ENCODE measurements at regions not wholly inside any gene's neighbourhood (a gene's known extent, or its start where the extent isn't known, plus 50 kb on each side); places are given as distances from the start of the nearest gene placed in this dataset.

- DNase-seq = no peak
These were observed 489.7 kb downstream of the CNTN3 start for GRCh38 chr3:74124782-74125181.

- DNase-seq = no peak
These were observed 492.2 kb downstream of the CNTN3 start for GRCh38 chr3:74122281-74122680.

- DNase-seq = no peak
These were observed 492.7 kb downstream of the CNTN3 start for GRCh38 chr3:74121761-74122160.

- no peak for DNase-seq
These were observed 494.5 kb upstream of the PDZRN3 start for GRCh38 chr3:74119221-74119620.

GRCh38 chr3:74115906-74116305 is 491.2 kb upstream of the PDZRN3 start:
- DNase-seq = no peak

- no peak for DNase-seq
These were observed 482.7 kb upstream of the PDZRN3 start for GRCh38 chr3:74107451-74107850.

- DNase-seq = no peak
These were observed 482.2 kb upstream of the PDZRN3 start for GRCh38 chr3:74106925-74107324.

GRCh38 chr3:74091204-74091603 is 466.5 kb upstream of the PDZRN3 start:
- DNase-seq = no peak

- DNase-seq = no peak
These were observed 465.1 kb upstream of the PDZRN3 start for GRCh38 chr3:74089814-74090213.

- no peak for DNase-seq
These were observed 455.3 kb upstream of the PDZRN3 start for GRCh38 chr3:74080056-74080461.

GRCh38 chr3:74075241-74075640 is 450.5 kb upstream of the PDZRN3 start:
- no peak for DNase-seq

- DNase-seq = no peak
These were observed 450.0 kb upstream of the PDZRN3 start for GRCh38 chr3:74074700-74075099.

- no peak for DNase-seq
These were observed 442.6 kb upstream of the PDZRN3 start for GRCh38 chr3:74067296-74067695.

- no peak for DNase-seq
These were observed 441.7 kb upstream of the PDZRN3 start for GRCh38 chr3:74066456-74066855.

GRCh38 chr3:74059923-74060600 is 435.3 kb upstream of the PDZRN3 start:
- DNase-seq = no peak

GRCh38 chr3:74059301-74059922 is 434.7 kb upstream of the PDZRN3 start:
- no peak for DNase-seq

- DNase-seq = no peak
These were observed 432.4 kb upstream of the PDZRN3 start for GRCh38 chr3:74057169-74057568.

GRCh38 chr3:74055061-74055460 is 430.3 kb upstream of the PDZRN3 start:
- no peak for DNase-seq

GRCh38 chr3:74054566-74054965 is 429.8 kb upstream of the PDZRN3 start:
- no peak for DNase-seq

- DNase-seq = no peak
These were observed 429.3 kb upstream of the PDZRN3 start for GRCh38 chr3:74053970-74054516.

GRCh38 chr3:74049444-74049843 is 424.7 kb upstream of the PDZRN3 start:
- no peak for DNase-seq

GRCh38 chr3:74048699-74049098 is 424.0 kb upstream of the PDZRN3 start:
- DNase-seq = no peak

- no peak for DNase-seq
These were observed 420.3 kb upstream of the PDZRN3 start for GRCh38 chr3:74045000-74045399.

GRCh38 chr3:74041068-74041675 is 416.4 kb upstream of the PDZRN3 start:
- DNase-seq = no peak

All from suppressor macrophage treated with lipopolysaccharide for 4 hours (primary cell).